BE2C (cell line): ENCODE measurements at regions not wholly inside any gene's neighbourhood (a gene's known extent, or its start where the extent isn't known, plus 50 kb on each side); places are given as distances from the start of the nearest gene placed in this dataset.
"Not testable (repeated sequence)": the region's sequence is repeated elsewhere in the genome, so short reads cannot be mapped to it uniquely, and the experiment has no call there.

Source experiments
- DNase-seq: peaks from one replicate; pipeline ENCODE4 v3.0.0-alpha.2; 2020
- H3K27me3 ChIP-seq: fragments of 250-450 bp; sonication (Bioruptor Pico); 2 replicates; pipeline ENCODE4 v1.5.1; 2020; ENCODE audit warnings: mild to moderate bottlenecking
- H3K36me3 ChIP-seq: fragments of 250-450 bp; sonication (Bioruptor Pico); 2 replicates; pipeline ENCODE4 v1.5.1; 2020; ENCODE audit warnings: mild to moderate bottlenecking
- H3K4me1 ChIP-seq: fragments of 250-450 bp; sonication (Bioruptor Pico); 2 replicates; pipeline ENCODE4 v1.5.1; 2020
- H3K4me3 ChIP-seq: 2 replicates; pipeline ENCODE4 v1.5.1; 2011; ENCODE audit warnings: low read depth, low read length
- H3K9me3 ChIP-seq: fragments of 250-450 bp; sonication (Bioruptor Pico); 2 replicates; pipeline ENCODE4 v1.5.1; 2020
- CTCF ChIP-seq: IDR thresholded peaks from 2 replicates; pipeline ENCODE4 v1.5.1; 2012; ENCODE audit warnings: mild to moderate bottlenecking, low read depth, low read length

GRCh38 chr13:46498650-46499049 lies 54.3 kb upstream of the LRCH1 start:
- H3K27me3 ChIP-seq, result no peaks in the 10 kb centered on the region
- no peak for TF ChIP-seq CTCF
- no peaks in the 10 kb centered on the region for H3K4me1 ChIP-seq
- H3K36me3 ChIP-seq, result no peaks in the 10 kb centered on the region
- no peaks in the 10 kb centered on the region for H3K9me3 ChIP-seq
- no peak for DNase-seq
- no peak overlapping the region for H3K4me3 ChIP-seq

- Histone ChIP-seq H3K4me1 (no peaks in the 10 kb centered on the region), H3K36me3 (no peaks in the 10 kb centered on the region), H3K9me3 (no peaks in the 10 kb centered on the region), H3K27me3 (no peaks in the 10 kb centered on the region), H3K4me3 (no peak overlapping the region)
- no peak for DNase-seq
- TF ChIP-seq CTCF, result no peak
Measured at GRCh38 chr13:46496086-46496485, 56.9 kb upstream of the LRCH1 start.

- Histone ChIP-seq H3K9me3 (no peaks in the 10 kb centered on the region), H3K4me1 (no peaks in the 10 kb centered on the region), H3K27me3 (no peaks in the 10 kb centered on the region), H3K4me3 (no peak overlapping the region), H3K36me3 (no peaks in the 10 kb centered on the region)
- DNase-seq, result no peak
- TF ChIP-seq CTCF, result no peak
Measured at GRCh38 chr13:46495651-46496050, 57.3 kb upstream of the LRCH1 start.

GRCh38 chr13:46495066-46495465 lies 57.9 kb upstream of the LRCH1 start:
- TF ChIP-seq CTCF, result no peak
- Histone ChIP-seq H3K4me1 (peaks cover 1% of the 10 kb centered on the region; the same call in 1 of the 2 replicates), H3K27me3 (no peaks in the 10 kb centered on the region), H3K9me3 (no peaks in the 10 kb centered on the region), H3K4me3 (no peak overlapping the region), H3K36me3 (no peaks in the 10 kb centered on the region)
- no peak for DNase-seq

- TF ChIP-seq CTCF, result peak; percentile 76
- peaks cover 2% of the 10 kb centered on the region; the same call in 1 of the 2 replicates for H3K4me1 ChIP-seq
- peak; percentile 18 for DNase-seq
- H3K27me3 ChIP-seq, result no peaks in the 10 kb centered on the region
- no peaks in the 10 kb centered on the region for H3K36me3 ChIP-seq
- H3K9me3 ChIP-seq, result no peaks in the 10 kb centered on the region
- H3K4me3 ChIP-seq, result no peak overlapping the region
Measured at GRCh38 chr13:46492946-46493345, 60.0 kb upstream of the LRCH1 start.

- Histone ChIP-seq H3K4me3 (no peak overlapping the region), H3K9me3 (no peaks in the 10 kb centered on the region), H3K4me1 (peaks cover 2% of the 10 kb centered on the region; the same call in 1 of the 2 replicates), H3K36me3 (no peaks in the 10 kb centered on the region), H3K27me3 (no peaks in the 10 kb centered on the region)
- no peak for DNase-seq
- no peak for TF ChIP-seq CTCF
Measured at GRCh38 chr13:46491641-46492040, 61.3 kb upstream of the LRCH1 start.

GRCh38 chr13:46490713-46491112 lies 62.3 kb upstream of the LRCH1 start:
- not testable (repeated sequence) for H3K4me3 ChIP-seq, H3K9me3 ChIP-seq, H3K4me1 ChIP-seq, H3K36me3 ChIP-seq, DNase-seq, H3K27me3 ChIP-seq
